OCI-LY7 (cell line): ENCODE measurements at regions not wholly inside any gene's neighbourhood (a gene's known extent, or its start where the extent isn't known, plus 50 kb on each side); places are given as distances from the start of the nearest gene placed in this dataset.

Experiments used
- EZH2phosphoT487 ChIP-seq: fragments of 200-600 bp; sonication (generic); IDR thresholded peaks from 2 replicates; pipeline ENCODE4 v1.6.1; 2018; ENCODE audit warnings: low read depth, borderline replicate concordance, mild to moderate bottlenecking, mixed run types, antibody characterized with exemption, low read length, moderate library complexity, mixed read lengths
- TF ChIP-seq, protein P1 (sequence below): fragments of 200-600 bp; sonication (generic); conservative IDR thresholded peaks from 2 replicates; pipeline ENCODE4 v1.5.1; 2014; ENCODE audit warnings: mild to moderate bottlenecking, antibody characterized with exemption, low read length, moderate library complexity, mixed read lengths

- TF ChIP-seq, protein P1, sequence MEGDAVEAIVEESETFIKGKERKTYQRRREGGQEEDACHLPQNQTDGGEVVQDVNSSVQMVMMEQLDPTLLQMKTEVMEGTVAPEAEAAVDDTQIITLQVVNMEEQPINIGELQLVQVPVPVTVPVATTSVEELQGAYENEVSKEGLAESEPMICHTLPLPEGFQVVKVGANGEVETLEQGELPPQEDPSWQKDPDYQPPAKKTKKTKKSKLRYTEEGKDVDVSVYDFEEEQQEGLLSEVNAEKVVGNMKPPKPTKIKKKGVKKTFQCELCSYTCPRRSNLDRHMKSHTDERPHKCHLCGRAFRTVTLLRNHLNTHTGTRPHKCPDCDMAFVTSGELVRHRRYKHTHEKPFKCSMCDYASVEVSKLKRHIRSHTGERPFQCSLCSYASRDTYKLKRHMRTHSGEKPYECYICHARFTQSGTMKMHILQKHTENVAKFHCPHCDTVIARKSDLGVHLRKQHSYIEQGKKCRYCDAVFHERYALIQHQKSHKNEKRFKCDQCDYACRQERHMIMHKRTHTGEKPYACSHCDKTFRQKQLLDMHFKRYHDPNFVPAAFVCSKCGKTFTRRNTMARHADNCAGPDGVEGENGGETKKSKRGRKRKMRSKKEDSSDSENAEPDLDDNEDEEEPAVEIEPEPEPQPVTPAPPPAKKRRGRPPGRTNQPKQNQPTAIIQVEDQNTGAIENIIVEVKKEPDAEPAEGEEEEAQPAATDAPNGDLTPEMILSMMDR, result no peak
- TF ChIP-seq EZH2phosphoT487, result no peak
Observed at GRCh38 chr3:31357451-31357850, 175.3 kb upstream of the STT3B start.
